Skeletal muscle tissue (tissue), 3 donors: ENCODE measurements at regions not wholly inside any gene's neighbourhood (a gene's known extent, or its start where the extent isn't known, plus 50 kb on each side); places are given as distances from the start of the nearest gene placed in this dataset.

ENCODE experiments used
- H3K27ac ChIP-seq: one replicate; pipeline ENCODE4 v1.7.0; 2013; ENCODE audit warnings: mild to moderate bottlenecking, low read depth, low read length, inconsistent platforms
- H3K27me3 ChIP-seq, 3 donors: one replicate each; pipeline ENCODE4 v1.7.0; 2013; ENCODE audit warnings: low read length in 3 of 3; ENCODE audit not compliant: control insufficient read depth in 3 of 3, insufficient read depth in 3 of 3
- H3K36me3 ChIP-seq, 3 donors: one replicate each; pipeline ENCODE4 v1.7.0; 2013; ENCODE audit warnings: low read length in 3 of 3; ENCODE audit not compliant: control insufficient read depth in 3 of 3, insufficient read depth in 3 of 3
- H3K4me1 ChIP-seq, 3 donors: one replicate each; pipeline ENCODE4 v1.7.0; 2013; ENCODE audit warnings: low read length in 3 of 3, mild to moderate bottlenecking in 3 of 3; ENCODE audit not compliant: control insufficient read depth in 3 of 3, insufficient read depth in 3 of 3
- H3K4me3 ChIP-seq, 3 donors: one replicate each; pipeline ENCODE4 v1.7.0; 2013; ENCODE audit warnings: low read length in 3 of 3
- H3K9ac ChIP-seq, 3 donors: one replicate each; pipeline ENCODE4 v1.7.0; 2013; ENCODE audit warnings: low read length in 3 of 3, mild to moderate bottlenecking in 3 of 3, moderate library complexity in 2 of 3, low read depth in 1 of 3
- H3K9me3 ChIP-seq, 3 donors: one replicate each; pipeline ENCODE4 v1.7.0; 2013; ENCODE audit warnings: low read length in 3 of 3; ENCODE audit not compliant: control insufficient read depth in 3 of 3
- donor health status: Osteomylitis.

GRCh38 chr2:175525975-175526374, 344.5 kb upstream of the ATP5MC3 start:
- Histone ChIP-seq H3K27me3 (no peaks in the 10 kb centered on the region), H3K9ac (no peak overlapping the region), H3K4me3 (no peak overlapping the region), H3K9me3 (no peaks in the 10 kb centered on the region), H3K27ac (no peak overlapping the region), H3K4me1 (no peaks in the 10 kb centered on the region), H3K36me3 (no peaks in the 10 kb centered on the region)

- Histone ChIP-seq H3K4me3 (no peak overlapping the region), H3K9ac (no peak overlapping the region), H3K4me1 (no peaks in the 10 kb centered on the region), H3K27me3 (no peaks in the 10 kb centered on the region), H3K27ac (no peak overlapping the region), H3K9me3 (no peaks in the 10 kb centered on the region), H3K36me3 (no peaks in the 10 kb centered on the region)
Observed at GRCh38 chr2:175523001-175523400, 341.5 kb upstream of the ATP5MC3 start.

- no peak overlapping the region for H3K9ac ChIP-seq
- H3K36me3 ChIP-seq: no peaks in the 10 kb centered on the region
- no peaks in the 10 kb centered on the region for H3K9me3 ChIP-seq
- no peaks in the 10 kb centered on the region for H3K4me1 ChIP-seq
- H3K27me3 ChIP-seq: no peaks in the 10 kb centered on the region
- H3K27ac ChIP-seq: no peak overlapping the region
- H3K4me3 ChIP-seq: no peak overlapping the region
Observed at GRCh38 chr2:175518206-175518605, 336.7 kb upstream of the ATP5MC3 start.

- no peaks in the 10 kb centered on the region for H3K27me3 ChIP-seq
- H3K9me3 ChIP-seq: no peaks in the 10 kb centered on the region
- H3K4me1 ChIP-seq: no peaks in the 10 kb centered on the region
- H3K27ac ChIP-seq: no peak overlapping the region
- H3K4me3 ChIP-seq: no peak overlapping the region
- no peak overlapping the region for H3K9ac ChIP-seq
- no peaks in the 10 kb centered on the region for H3K36me3 ChIP-seq
Observed at GRCh38 chr2:175516555-175516954, 335.0 kb upstream of the ATP5MC3 start.

- no peak overlapping the region for H3K27ac ChIP-seq
- H3K27me3 ChIP-seq: no peaks in the 10 kb centered on the region
- no peaks in the 10 kb centered on the region for H3K36me3 ChIP-seq
- H3K9ac ChIP-seq: no peak overlapping the region
- H3K9me3 ChIP-seq: peaks cover 0 to 2% (median 2%) of the 10 kb centered on the region in 3 donors
- no peaks in the 10 kb centered on the region for H3K4me1 ChIP-seq
- H3K4me3 ChIP-seq: no peak overlapping the region
Observed at GRCh38 chr2:175500255-175500654, 318.7 kb upstream of the ATP5MC3 start.

- Histone ChIP-seq H3K27ac (no peak overlapping the region), H3K27me3 (no peaks in the 10 kb centered on the region), H3K36me3 (no peaks in the 10 kb centered on the region), H3K4me3 (no peak overlapping the region), H3K9ac (no peak overlapping the region), H3K4me1 (no peaks in the 10 kb centered on the region), H3K9me3 (no peaks in the 10 kb centered on the region)
Observed at GRCh38 chr2:175490360-175490791, 308.9 kb upstream of the ATP5MC3 start.

- H3K9me3 ChIP-seq: no peaks in the 10 kb centered on the region
- no peaks in the 10 kb centered on the region for H3K4me1 ChIP-seq
- no peak overlapping the region for H3K4me3 ChIP-seq
- H3K36me3 ChIP-seq: no peaks in the 10 kb centered on the region
- no peak overlapping the region for H3K27ac ChIP-seq
- H3K9ac ChIP-seq: no peak overlapping the region
- H3K27me3 ChIP-seq: no peaks in the 10 kb centered on the region
Observed at GRCh38 chr2:175478096-175478768, 296.7 kb upstream of the ATP5MC3 start.

GRCh38 chr2:175476948-175477347, 295.4 kb upstream of the ATP5MC3 start:
- no peak overlapping the region for H3K9ac ChIP-seq
- no peaks in the 10 kb centered on the region for H3K4me1 ChIP-seq
- H3K27me3 ChIP-seq: no peaks in the 10 kb centered on the region
- H3K36me3 ChIP-seq: no peaks in the 10 kb centered on the region
- H3K27ac ChIP-seq: peak overlapping the region; percentile 41
- no peaks in the 10 kb centered on the region for H3K9me3 ChIP-seq
- no peak overlapping the region for H3K4me3 ChIP-seq

GRCh38 chr2:175476374-175476773, 294.9 kb upstream of the ATP5MC3 start:
- Histone ChIP-seq H3K36me3 (no peaks in the 10 kb centered on the region), H3K9ac (no peak overlapping the region), H3K9me3 (no peaks in the 10 kb centered on the region), H3K4me3 (no peak overlapping the region), H3K27me3 (no peaks in the 10 kb centered on the region), H3K4me1 (no peaks in the 10 kb centered on the region), H3K27ac (no peak overlapping the region)

GRCh38 chr2:175475130-175475529, 293.6 kb upstream of the ATP5MC3 start:
- H3K9me3 ChIP-seq: no peaks in the 10 kb centered on the region
- H3K9ac ChIP-seq: no peak overlapping the region
- H3K27me3 ChIP-seq: no peaks in the 10 kb centered on the region
- no peaks in the 10 kb centered on the region for H3K36me3 ChIP-seq
- no peaks in the 10 kb centered on the region for H3K4me1 ChIP-seq
- peak overlapping the region; percentile 19 for H3K27ac ChIP-seq
- H3K4me3 ChIP-seq: no peak overlapping the region
